ENCODE measurements at regions not wholly inside any gene's neighbourhood (a gene's known extent, or its start where the extent isn't known, plus 50 kb on each side); places are given as distances from the start of the nearest gene placed in this dataset.

- TF ChIP-seq TAF1 (IDR thresholded peaks at IDR 0.05; ENCODE audit: borderline replicate concordance, low read depth, low read length) (no peak), POLR2A (IDR thresholded peaks at IDR 0.05; ENCODE audit: low read depth, low read length) (no peak)
These were observed 87.2 kb upstream of the SLC10A2 start for GRCh38 chr13:103153466-103153865.

All from GM12892 (cell line).